ENCODE measurements at regions not wholly inside any gene's neighbourhood (a gene's known extent, or its start where the extent isn't known, plus 50 kb on each side); places are given as distances from the start of the nearest gene placed in this dataset.

GRCh38 chr14:50022661-50023060, 93.7 kb downstream of the VCPKMT start:
- H3K27me3 Mint-ChIP-seq: no peaks in the 10 kb centered on the region
- Histone ChIP-seq H3K27ac (ENCODE audit: low read length in 2 of 2) (no peak overlapping the region), H3K4me3 (ENCODE audit: control extremely low read depth in 1 of 5, extremely low read depth in 1 of 5, insufficient read depth in 1 of 5, low read depth in 2 of 5, low read length in 4 of 5) (no peak overlapping the region), H3K27me3 (replicated peaks in 1 of 4; ENCODE audit: control extremely low read depth in 1 of 4, control insufficient read depth in 3 of 4, insufficient read depth in 4 of 4, low read length in 3 of 4) (no peaks in the 10 kb centered on the region), H3K79me2 (ENCODE audit: control insufficient read depth, insufficient read depth, low read length) (no peaks in the 10 kb centered on the region), H4K20me1 (ENCODE audit: control insufficient read depth, insufficient read depth, low read length, poor library complexity, severe bottlenecking) (no peaks in the 10 kb centered on the region), H3K36me3 (replicated peaks in 1 of 2; ENCODE audit: control extremely low read depth in 1 of 2, control insufficient read depth in 1 of 2, extremely low read depth in 1 of 2, insufficient read depth in 2 of 2, low read length in 1 of 2) (peaks cover 2 to 5% of the 10 kb centered on the region in 2 experiments), H3K4me2 (replicated peaks; ENCODE audit: low read depth, low read length, poor library complexity, severe bottlenecking) (no peak overlapping the region), H3K4me1 (ENCODE audit: control insufficient read depth in 2 of 2, insufficient read depth in 2 of 2, low read length in 2 of 2) (peaks cover 9 to 10% of the 10 kb centered on the region in 2 donors), H3K9ac (ENCODE audit: low read length) (no peak overlapping the region), H2AFZ (ENCODE audit: insufficient read depth, low read depth, low read length, poor library complexity, severe bottlenecking) (no peak overlapping the region), H3K9me3 (ENCODE audit: control extremely low read depth in 1 of 3, control insufficient read depth in 2 of 3, insufficient read depth in 1 of 3, low read length in 2 of 3) (peaks cover 5 to 20% (median 14%) of the 10 kb centered on the region in 3 donors)
- peaks cover 21% of the 10 kb centered on the region for H3K4me1 Mint-ChIP-seq
- ATAC-seq (ENCODE audit: low read depth): no peak
- ChIA-PET POLR2A (interaction anchor here (0.6 kb wide), 2 partner anchors 14 to 46 kb away, joined by 3 to 4 read pairs; no protein-coding TSS in a partner anchor), CTCF (no interaction called here)
- no peak overlapping the region for H3K4me3 Mint-ChIP-seq
- TF ChIP-seq CTCF (IDR thresholded peaks at IDR 0.05) (no peak), EZH2 (IDR thresholded peaks at IDR 0.05; ENCODE audit: borderline replicate concordance, insufficient read depth, low read depth, low read length, poor library complexity, severe bottlenecking) (no peak)
- DNase-seq: no peak
- intact Hi-C loops (cut with micrococcal nuclease): no loop called here
- H3K27ac Mint-ChIP-seq: no peak overlapping the region
- no peaks in the 10 kb centered on the region for H3K9me3 Mint-ChIP-seq (ENCODE audit: insufficient read depth)
- WGBS (ENCODE audit: insufficient coverage): 100% methylated on average over 1 of the region's 3 CpGs

- H3K27ac Mint-ChIP-seq: no peak overlapping the region
- no peaks in the 10 kb centered on the region for H3K27me3 Mint-ChIP-seq
- 100% methylated on average over 6 of the region's 8 CpGs for WGBS (ENCODE audit: insufficient coverage)
- no peak for TF ChIP-seq CTCF (IDR thresholded peaks at IDR 0.05)
- no peak for TF ChIP-seq EZH2 (IDR thresholded peaks at IDR 0.05; ENCODE audit: borderline replicate concordance, insufficient read depth, low read depth, low read length, poor library complexity, severe bottlenecking)
- no peaks in the 10 kb centered on the region for H3K27me3 ChIP-seq (replicated peaks in 1 of 4; ENCODE audit: control extremely low read depth in 1 of 4, control insufficient read depth in 3 of 4, insufficient read depth in 4 of 4, low read length in 3 of 4)
- no peaks in the 10 kb centered on the region for H3K9me3 Mint-ChIP-seq (ENCODE audit: insufficient read depth)
- DNase-seq (no peak), ATAC-seq (ENCODE audit: low read depth) (no peak)
- ChIA-PET CTCF (interaction anchor here (0.9 to 1.1 kb wide), 4 partner anchors 9 to 172 kb away, joined by 3 read pairs; no protein-coding TSS in a partner anchor), POLR2A (interaction anchor here (0.6 kb wide), 1 partner anchor 86 kb away, joined by 3 read pairs; no protein-coding TSS in a partner anchor)
- no peak overlapping the region for H3K4me3 Mint-ChIP-seq
- intact Hi-C loops (cut with micrococcal nuclease): no loop called here
- H3K4me1 Mint-ChIP-seq: peaks cover 21% of the 10 kb centered on the region
- no peak overlapping the region for H3K4me3 ChIP-seq (ENCODE audit: control extremely low read depth in 1 of 5, extremely low read depth in 1 of 5, insufficient read depth in 1 of 5, low read depth in 2 of 5, low read length in 4 of 5)
- no peak overlapping the region for H3K27ac ChIP-seq (ENCODE audit: low read length in 2 of 2)
- peaks cover 9 to 10% of the 10 kb centered on the region in 2 donors for H3K4me1 ChIP-seq (ENCODE audit: control insufficient read depth in 2 of 2, insufficient read depth in 2 of 2, low read length in 2 of 2)
- peaks cover 5 to 20% (median 14%) of the 10 kb centered on the region in 3 donors for H3K9me3 ChIP-seq (ENCODE audit: control extremely low read depth in 1 of 3, control insufficient read depth in 2 of 3, insufficient read depth in 1 of 3, low read length in 2 of 3)
- no peaks in the 10 kb centered on the region for H3K79me2 ChIP-seq (ENCODE audit: control insufficient read depth, insufficient read depth, low read length)
- H4K20me1 ChIP-seq (ENCODE audit: control insufficient read depth, insufficient read depth, low read length, poor library complexity, severe bottlenecking): no peaks in the 10 kb centered on the region
- H2AFZ ChIP-seq (ENCODE audit: insufficient read depth, low read depth, low read length, poor library complexity, severe bottlenecking): no peak overlapping the region
- H3K9ac ChIP-seq (ENCODE audit: low read length): no peak overlapping the region
- H3K36me3 ChIP-seq (replicated peaks in 1 of 2; ENCODE audit: control extremely low read depth in 1 of 2, control insufficient read depth in 1 of 2, extremely low read depth in 1 of 2, insufficient read depth in 2 of 2, low read length in 1 of 2): peaks cover 2 to 3% of the 10 kb centered on the region in 2 experiments
- no peak overlapping the region for H3K4me2 ChIP-seq (replicated peaks; ENCODE audit: low read depth, low read length, poor library complexity, severe bottlenecking)
Measured at GRCh38 chr14:50023671-50024490, 92.5 kb downstream of the VCPKMT start.
